Epithelial cell of esophagus (primary cell): ENCODE measurements at regions not wholly inside any gene's neighbourhood (a gene's known extent, or its start where the extent isn't known, plus 50 kb on each side); places are given as distances from the start of the nearest gene placed in this dataset.
"Not testable (repeated sequence)": the region's sequence is repeated elsewhere in the genome, so short reads cannot be mapped to it uniquely, and the experiment has no call there.

Source experiments
- DNase-seq: peaks from one replicate; pipeline ENCODE4 v3.0.0; 2010; ENCODE audit warnings: low read depth
- H3K4me3 ChIP-seq: 2 replicates; pipeline ENCODE4 v1.5.1; 2011; ENCODE audit warnings: mild to moderate bottlenecking, low read length, control low read depth
- CTCF ChIP-seq: IDR thresholded peaks from 2 replicates; pipeline ENCODE4 v1.5.1; 2011; ENCODE audit warnings: low read depth, mild to moderate bottlenecking, low read length, control low read depth, inconsistent platforms; ENCODE audit not compliant: insufficient read depth; ENCODE audit errors: missing control alignments

GRCh38 chr10:35933940-35934641 lies 292.0 kb upstream of the FZD8 start:
- TF ChIP-seq CTCF: no peak
- DNase-seq: no peak
- no peak overlapping the region for H3K4me3 ChIP-seq

GRCh38 chr10:35933491-35933890 lies 291.4 kb upstream of the FZD8 start:
- no peak overlapping the region for H3K4me3 ChIP-seq
- DNase-seq: no peak
- no peak for TF ChIP-seq CTCF

- DNase-seq, H3K4me3 ChIP-seq: not testable (repeated sequence)
Measured at GRCh38 chr10:35929962-35930361, 287.9 kb upstream of the FZD8 start.

GRCh38 chr10:35928748-35929147 lies 286.7 kb upstream of the FZD8 start:
- TF ChIP-seq CTCF: no peak
- DNase-seq: no peak

GRCh38 chr10:35927990-35928488 lies 285.9 kb upstream of the FZD8 start:
- DNase-seq: peak; percentile 57
- no peak for TF ChIP-seq CTCF
- no peak overlapping the region for H3K4me3 ChIP-seq

More at GRCh38 chr10:35928748-35929147, 286.7 kb upstream of the FZD8 start:
- H3K4me3 ChIP-seq: no peak overlapping the region

GRCh38 chr10:35927341-35927740 lies 285.2 kb upstream of the FZD8 start:
- no peak for DNase-seq
- TF ChIP-seq CTCF: no peak
- no peak overlapping the region for H3K4me3 ChIP-seq

GRCh38 chr10:35926846-35927245 lies 284.8 kb upstream of the FZD8 start:
- H3K4me3 ChIP-seq: no peak overlapping the region
- no peak for DNase-seq
- no peak for TF ChIP-seq CTCF

- H3K4me3 ChIP-seq: no peak overlapping the region
- DNase-seq: peak; percentile 38
- no peak for TF ChIP-seq CTCF
Measured at GRCh38 chr10:35925493-35925892, 283.4 kb upstream of the FZD8 start.
